Neural progenitor cell (in vitro differentiated cells): ENCODE measurements at regions not wholly inside any gene's neighbourhood (a gene's known extent, or its start where the extent isn't known, plus 50 kb on each side); places are given as distances from the start of the nearest gene placed in this dataset.

ENCODE experiments used
- DNase-seq: peaks from one replicate; pipeline ENCODE4 v3.0.0-alpha.2; 2016; ENCODE audit warnings: low spot score
- H2AFZ ChIP-seq: fragments of 200-600 bp; sonication (generic); replicated peaks from 2 replicates; pipeline ENCODE4 v1.6.1; 2016; ENCODE audit warnings: antibody characterized with exemption
- H3F3A ChIP-seq: fragments of 200-600 bp; sonication (generic); 2 replicates; pipeline ENCODE4 v1.6.1; 2016; ENCODE audit warnings: antibody characterized with exemption, low read depth
- H3K27ac ChIP-seq: fragments of 200-600 bp; sonication (generic); 2 replicates; pipeline ENCODE4 v1.5.1; 2016; ENCODE audit warnings: mild to moderate bottlenecking
- H3K27me3 ChIP-seq: fragments of 200-600 bp; sonication (generic); 2 replicates; pipeline ENCODE4 v1.6.1; 2016; ENCODE audit warnings: mild to moderate bottlenecking, moderate library complexity
- H3K36me3 ChIP-seq: fragments of 200-600 bp; sonication (generic); 2 replicates; pipeline ENCODE4 v1.5.1; 2016
- H3K4me1 ChIP-seq: fragments of 200-600 bp; sonication (generic); 2 replicates; pipeline ENCODE4 v1.6.1; 2016; ENCODE audit warnings: mixed run types
- H3K4me2 ChIP-seq: fragments of 200-600 bp; sonication (generic); 2 replicates; pipeline ENCODE4 v1.6.1; 2016
- H3K4me3 ChIP-seq: fragments of 200-600 bp; sonication (generic); 2 replicates; pipeline ENCODE4 v1.5.1; 2016
- H3K79me2 ChIP-seq: fragments of 200-600 bp; sonication (generic); 2 replicates; pipeline ENCODE4 v1.6.1; 2016; ENCODE audit warnings: low read depth
- H3K9ac ChIP-seq: fragments of 200-600 bp; sonication (generic); 2 replicates; pipeline ENCODE4 v1.6.1; 2016
- H3K9me3 ChIP-seq: fragments of 200-600 bp; sonication (generic); 2 replicates; pipeline ENCODE4 v1.5.1; 2016; ENCODE audit warnings: low read depth
- H4K20me1 ChIP-seq: fragments of 200-600 bp; sonication (generic); 2 replicates; pipeline ENCODE4 v1.6.1; 2016; ENCODE audit warnings: low read depth
- H3K27ac Mint-ChIP-seq: 3 replicates; pipeline ENCODE4 v1.8.0; 2021; ENCODE audit warnings: mixed read lengths
- H3K27me3 Mint-ChIP-seq: 2 replicates; pipeline ENCODE4 v1.8.0; 2022; ENCODE audit warnings: low read depth, mild to moderate bottlenecking, inconsistent platforms, moderate library complexity, mixed read lengths; ENCODE audit not compliant: insufficient read depth
- H3K36me3 Mint-ChIP-seq: 3 replicates; pipeline ENCODE4 v1.8.0; 2021; ENCODE audit warnings: mixed read lengths
- H3K4me1 Mint-ChIP-seq: 3 replicates; pipeline ENCODE4 v1.8.0; 2021; ENCODE audit warnings: mixed read lengths
- H3K4me3 Mint-ChIP-seq: 3 replicates; pipeline ENCODE4 v1.8.0; 2021; ENCODE audit warnings: mild to moderate bottlenecking, moderate library complexity, mixed read lengths
- H3K9me3 Mint-ChIP-seq: 3 replicates; pipeline ENCODE4 v1.8.0; 2020; ENCODE audit warnings: mixed read lengths
- EZH2 ChIP-seq: fragments of 200-600 bp; sonication (generic); IDR thresholded peaks from 2 replicates; pipeline ENCODE4 v1.6.1; 2017; ENCODE audit warnings: antibody characterized with exemption, mild to moderate bottlenecking, moderate library complexity
- EZH2phosphoT487 ChIP-seq: fragments of 200-600 bp; sonication (generic); IDR thresholded peaks from 2 replicates; pipeline ENCODE4 v1.6.1; 2017; ENCODE audit warnings: antibody characterized with exemption
- TF ChIP-seq, protein P1 (sequence below): fragments of 200-600 bp; sonication (generic); IDR thresholded peaks from 2 replicates; pipeline ENCODE4 v1.5.1; 2017; ENCODE audit warnings: antibody characterized with exemption, mild to moderate bottlenecking

- H3K4me1 ChIP-seq: no peaks in the 10 kb centered on the region
- no peak for DNase-seq
- no peaks in the 10 kb centered on the region for H3K36me3 Mint-ChIP-seq
- no peak overlapping the region for H3K4me3 ChIP-seq
- H3K79me2 ChIP-seq: no peaks in the 10 kb centered on the region
- H3K9ac ChIP-seq: no peak overlapping the region
- peaks cover 9% of the 10 kb centered on the region for H3K27me3 Mint-ChIP-seq
- no peaks in the 10 kb centered on the region for H4K20me1 ChIP-seq
- no peak overlapping the region for H3K27ac Mint-ChIP-seq
- no peaks in the 10 kb centered on the region for H3K27me3 ChIP-seq
- TF ChIP-seq, protein P1, sequence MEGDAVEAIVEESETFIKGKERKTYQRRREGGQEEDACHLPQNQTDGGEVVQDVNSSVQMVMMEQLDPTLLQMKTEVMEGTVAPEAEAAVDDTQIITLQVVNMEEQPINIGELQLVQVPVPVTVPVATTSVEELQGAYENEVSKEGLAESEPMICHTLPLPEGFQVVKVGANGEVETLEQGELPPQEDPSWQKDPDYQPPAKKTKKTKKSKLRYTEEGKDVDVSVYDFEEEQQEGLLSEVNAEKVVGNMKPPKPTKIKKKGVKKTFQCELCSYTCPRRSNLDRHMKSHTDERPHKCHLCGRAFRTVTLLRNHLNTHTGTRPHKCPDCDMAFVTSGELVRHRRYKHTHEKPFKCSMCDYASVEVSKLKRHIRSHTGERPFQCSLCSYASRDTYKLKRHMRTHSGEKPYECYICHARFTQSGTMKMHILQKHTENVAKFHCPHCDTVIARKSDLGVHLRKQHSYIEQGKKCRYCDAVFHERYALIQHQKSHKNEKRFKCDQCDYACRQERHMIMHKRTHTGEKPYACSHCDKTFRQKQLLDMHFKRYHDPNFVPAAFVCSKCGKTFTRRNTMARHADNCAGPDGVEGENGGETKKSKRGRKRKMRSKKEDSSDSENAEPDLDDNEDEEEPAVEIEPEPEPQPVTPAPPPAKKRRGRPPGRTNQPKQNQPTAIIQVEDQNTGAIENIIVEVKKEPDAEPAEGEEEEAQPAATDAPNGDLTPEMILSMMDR: no peak
- TF ChIP-seq EZH2phosphoT487: no peak
- TF ChIP-seq EZH2: no peak
- no peak overlapping the region for H2AFZ ChIP-seq
- no peak overlapping the region for H3K4me3 Mint-ChIP-seq
- H3K36me3 ChIP-seq: no peaks in the 10 kb centered on the region
- no peak overlapping the region for H3K27ac ChIP-seq
- H3F3A ChIP-seq: no peaks in the 10 kb centered on the region
- no peaks in the 10 kb centered on the region for H3K9me3 ChIP-seq
- H3K4me2 ChIP-seq: no peak overlapping the region
- peaks cover 3% of the 10 kb centered on the region for H3K4me1 Mint-ChIP-seq
- no peaks in the 10 kb centered on the region for H3K9me3 Mint-ChIP-seq
These were observed 95.2 kb upstream of the CPEB4 start for GRCh38 chr5:173792781-173793547.

- no peak for DNase-seq
- Mint-ChIP-seq H3K4me1 (peaks cover 3% of the 10 kb centered on the region), H3K27ac (no peak overlapping the region), H3K9me3 (no peaks in the 10 kb centered on the region), H3K36me3 (no peaks in the 10 kb centered on the region), H3K4me3 (no peak overlapping the region), H3K27me3 (peaks cover 12% of the 10 kb centered on the region)
- no peak overlapping the region for H2AFZ ChIP-seq
- H3F3A ChIP-seq: no peaks in the 10 kb centered on the region
- TF ChIP-seq, protein P1: no peak
- TF ChIP-seq EZH2phosphoT487 (no peak), EZH2 (no peak)
- no peaks in the 10 kb centered on the region for H3K27me3 ChIP-seq
- no peaks in the 10 kb centered on the region for H4K20me1 ChIP-seq
- H3K79me2 ChIP-seq: no peaks in the 10 kb centered on the region
- H3K4me3 ChIP-seq: no peak overlapping the region
- H3K4me2 ChIP-seq: no peak overlapping the region
- no peaks in the 10 kb centered on the region for H3K4me1 ChIP-seq
- no peak overlapping the region for H3K27ac ChIP-seq
- H3K9ac ChIP-seq: no peak overlapping the region
- H3K36me3 ChIP-seq: no peaks in the 10 kb centered on the region
- H3K9me3 ChIP-seq: no peaks in the 10 kb centered on the region
These were observed 94.3 kb upstream of the CPEB4 start for GRCh38 chr5:173793648-173794548.

- Mint-ChIP-seq H3K27ac (no peak overlapping the region), H3K9me3 (no peaks in the 10 kb centered on the region), H3K36me3 (no peaks in the 10 kb centered on the region), H3K4me1 (peaks cover 3% of the 10 kb centered on the region), H3K27me3 (peaks cover 8% of the 10 kb centered on the region), H3K4me3 (no peak overlapping the region)
- no peaks in the 10 kb centered on the region for H3K36me3 ChIP-seq
- H3K27me3 ChIP-seq: no peaks in the 10 kb centered on the region
- H3K4me3 ChIP-seq: no peak overlapping the region
- no peaks in the 10 kb centered on the region for H3K4me1 ChIP-seq
- H3K27ac ChIP-seq: no peak overlapping the region
- H4K20me1 ChIP-seq: no peaks in the 10 kb centered on the region
- H2AFZ ChIP-seq: no peak overlapping the region
- H3K79me2 ChIP-seq: no peaks in the 10 kb centered on the region
- no peaks in the 10 kb centered on the region for H3K9me3 ChIP-seq
- DNase-seq: no peak
- no peaks in the 10 kb centered on the region for H3F3A ChIP-seq
- TF ChIP-seq EZH2 (no peak), EZH2phosphoT487 (no peak)
- TF ChIP-seq, protein P1: no peak
- no peak overlapping the region for H3K9ac ChIP-seq
- H3K4me2 ChIP-seq: no peak overlapping the region
These were observed 93.2 kb upstream of the CPEB4 start for GRCh38 chr5:173794901-173795416.
